Lower leg skin (tissue), 3 donors: ENCODE measurements at regions not wholly inside any gene's neighbourhood (a gene's known extent, or its start where the extent isn't known, plus 50 kb on each side); places are given as distances from the start of the nearest gene placed in this dataset.

Source experiments
- CTCF ChIP-seq, 3 donors: fragments of 450-650 bp; IDR thresholded peaks; one replicate each; pipeline ENCODE4 v1.5.1; 2016; ENCODE audit warnings: antibody characterized with exemption in 3 of 3, mild to moderate bottlenecking in 3 of 3, moderate library complexity in 2 of 3
- POLR2A ChIP-seq, 2 donors: fragments of 450-650 bp; IDR thresholded peaks; one replicate each; pipeline ENCODE4 v1.6.1; 2016 to 2017; ENCODE audit warnings: antibody characterized with exemption in 2 of 2, mild to moderate bottlenecking in 1 of 2, moderate library complexity in 1 of 2

- TF ChIP-seq CTCF (IDR thresholded peaks at IDR 0.05) (no peak), POLR2A (IDR thresholded peaks at IDR 0.05) (no peak)
These were observed 337.9 kb downstream of the WDR11 start for GRCh38 chr10:121189066-121189465.
